PC-9 (cell line): ENCODE measurements at regions not wholly inside any gene's neighbourhood (a gene's known extent, or its start where the extent isn't known, plus 50 kb on each side); places are given as distances from the start of the nearest gene placed in this dataset.

Experiments used
- CTCF ChIP-seq: fragments of 200-600 bp; sonication (generic); conservative IDR thresholded peaks from 2 replicates; pipeline ENCODE4 v1.6.1; 2017; ENCODE audit warnings: mixed run types, antibody characterized with exemption, mild to moderate bottlenecking, moderate library complexity
- EZH2 ChIP-seq: fragments of 200-600 bp; sonication (generic); IDR thresholded peaks from 2 replicates; pipeline ENCODE4 v1.8.0; 2017; ENCODE audit warnings: antibody characterized with exemption, low read depth

- no peak for TF ChIP-seq EZH2
- no peak for TF ChIP-seq CTCF
Observed at GRCh38 chr1:82555501-82555900, 754.8 kb downstream of the ADGRL2 start.
